Activated CD4-positive, alpha-beta T cell treated with anti-CD3 and anti-CD28 coated beads, Interleukin-2, amount 50 U/mL, for 1 hour (primary cell): ENCODE measurements at regions not wholly inside any gene's neighbourhood (a gene's known extent, or its start where the extent isn't known, plus 50 kb on each side); places are given as distances from the start of the nearest gene placed in this dataset.
A peak's percentile ranks its signal among the peaks of the same experiment; 100 is the strongest.
"Not testable (repeated sequence)": the region's sequence is repeated elsewhere in the genome, so short reads cannot be mapped to it uniquely, and the experiment has no call there.

Experiments
- DNase-seq: peaks from one replicate; pipeline ENCODE4 v3.0.0-alpha.2; 2020

DNA sequence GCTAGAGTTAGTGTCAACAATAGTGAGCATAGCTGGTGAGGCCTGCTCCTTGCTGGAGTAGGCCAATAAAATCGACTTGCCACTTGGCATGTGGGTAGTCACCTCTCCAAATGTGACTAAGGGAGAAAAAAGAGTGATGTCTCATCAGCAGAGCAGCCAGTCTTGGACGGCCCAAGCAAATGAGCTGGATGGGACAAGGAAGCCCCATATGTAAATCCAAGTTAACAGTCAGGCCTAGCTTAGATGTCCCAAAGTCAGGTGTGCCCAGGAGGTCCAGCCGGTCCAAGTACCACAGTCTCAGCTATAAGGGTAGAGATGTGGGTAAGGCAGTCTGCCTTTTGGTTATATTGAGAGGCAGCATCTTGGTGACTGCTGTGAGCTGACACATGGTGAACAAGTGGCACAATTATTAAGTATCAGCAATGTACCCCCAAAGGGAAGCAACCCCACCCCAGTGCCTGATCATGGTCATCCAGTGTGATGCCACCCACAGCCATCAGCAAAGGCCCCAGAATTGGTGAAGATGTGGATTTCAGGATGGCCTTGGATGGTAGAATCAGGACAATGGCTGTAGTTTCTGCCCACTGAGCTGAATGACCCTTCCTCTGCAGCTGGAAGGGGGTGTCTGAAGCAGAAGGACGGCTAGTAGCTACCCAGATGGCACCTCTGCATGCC is 83.4 kb downstream of the TNFRSF13B start:
- no peak for DNase-seq

DNA sequence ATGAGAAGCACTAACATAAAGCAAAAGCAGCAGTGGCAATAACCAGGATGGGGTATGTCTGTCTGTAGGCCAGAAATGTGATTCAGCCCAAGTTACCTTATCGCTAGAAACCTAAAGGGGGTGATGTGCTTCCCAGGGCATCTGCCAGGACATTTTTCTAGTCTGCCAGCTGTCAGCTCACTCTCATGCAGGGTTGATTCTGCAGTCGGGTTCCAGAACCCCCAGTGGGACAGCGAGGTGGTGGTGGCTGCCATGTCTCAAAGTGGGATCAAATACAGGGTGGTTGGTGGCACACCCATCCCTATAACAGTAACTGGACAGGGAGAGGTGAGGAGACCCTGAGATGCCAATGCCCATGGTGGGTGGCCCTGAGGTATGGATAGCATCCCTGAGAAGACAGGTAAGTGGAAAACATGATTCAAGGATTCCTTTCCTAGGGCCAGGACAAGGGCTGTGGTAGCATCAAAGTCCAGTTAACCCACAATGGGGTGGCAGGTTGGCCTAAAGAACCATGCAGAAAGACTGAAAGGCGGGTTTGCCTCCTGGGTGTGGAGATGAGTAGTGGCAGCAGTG is 84.3 kb downstream of the TNFRSF13B start:
- DNase-seq = no peak

DNA sequence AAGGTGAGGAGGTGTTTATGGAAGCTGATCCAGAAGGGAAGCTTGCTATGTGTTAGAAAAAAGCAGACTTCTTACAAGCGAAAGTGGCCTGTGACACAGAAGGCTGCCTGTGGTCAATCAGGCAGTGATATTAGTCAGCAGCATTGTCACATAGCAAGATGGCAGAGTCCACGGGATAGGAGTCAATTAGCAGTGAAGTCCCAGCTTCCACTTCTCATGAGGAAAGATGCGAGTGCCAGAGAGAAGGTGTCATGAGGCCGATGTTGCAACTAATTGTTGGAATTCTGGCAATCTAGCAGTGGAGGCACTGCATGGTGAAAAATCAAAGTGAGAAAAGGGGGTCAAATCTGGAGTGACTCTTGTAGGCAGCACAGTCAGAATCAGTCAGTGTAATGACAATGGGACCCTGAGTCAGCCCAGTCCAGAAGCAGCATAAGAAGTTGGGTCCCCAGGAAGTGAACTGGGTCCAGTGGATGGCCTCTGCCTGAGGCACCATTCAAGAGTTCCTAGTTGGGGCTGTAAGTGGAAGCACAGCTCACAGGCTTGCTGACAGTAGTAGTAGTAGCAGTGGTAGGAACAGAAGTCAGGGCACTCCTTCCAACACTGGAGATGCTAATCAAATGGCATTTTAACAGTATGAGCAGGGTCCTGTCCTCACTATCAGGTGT is 85.1 kb downstream of the TNFRSF13B start:
- no peak for DNase-seq

DNA sequence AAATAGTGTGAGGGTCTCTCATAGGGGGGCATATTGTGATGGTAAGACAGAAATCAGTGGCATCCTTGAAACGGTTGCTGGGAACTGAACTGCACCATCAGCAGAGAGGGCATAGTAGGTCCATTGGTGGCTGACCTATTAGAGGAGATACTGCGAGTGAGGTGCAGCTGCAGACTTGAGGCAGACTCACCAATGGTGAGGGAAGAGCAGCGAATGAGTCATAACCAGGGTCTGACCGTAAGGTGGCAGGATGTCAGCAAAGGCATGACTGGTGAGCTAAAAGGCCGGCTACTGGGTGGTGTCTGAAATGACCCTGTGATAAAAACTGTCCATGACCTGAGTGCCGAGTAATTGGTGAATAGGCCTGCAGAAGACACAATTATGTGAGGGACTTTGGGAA is 86.7 kb downstream of the TNFRSF13B start:
- not testable (repeated sequence) for DNase-seq

- DNase-seq = not testable (repeated sequence)
Observed at GRCh38 chr17:16882926-16883265, 89.0 kb downstream of the TNFRSF13B start.

DNA sequence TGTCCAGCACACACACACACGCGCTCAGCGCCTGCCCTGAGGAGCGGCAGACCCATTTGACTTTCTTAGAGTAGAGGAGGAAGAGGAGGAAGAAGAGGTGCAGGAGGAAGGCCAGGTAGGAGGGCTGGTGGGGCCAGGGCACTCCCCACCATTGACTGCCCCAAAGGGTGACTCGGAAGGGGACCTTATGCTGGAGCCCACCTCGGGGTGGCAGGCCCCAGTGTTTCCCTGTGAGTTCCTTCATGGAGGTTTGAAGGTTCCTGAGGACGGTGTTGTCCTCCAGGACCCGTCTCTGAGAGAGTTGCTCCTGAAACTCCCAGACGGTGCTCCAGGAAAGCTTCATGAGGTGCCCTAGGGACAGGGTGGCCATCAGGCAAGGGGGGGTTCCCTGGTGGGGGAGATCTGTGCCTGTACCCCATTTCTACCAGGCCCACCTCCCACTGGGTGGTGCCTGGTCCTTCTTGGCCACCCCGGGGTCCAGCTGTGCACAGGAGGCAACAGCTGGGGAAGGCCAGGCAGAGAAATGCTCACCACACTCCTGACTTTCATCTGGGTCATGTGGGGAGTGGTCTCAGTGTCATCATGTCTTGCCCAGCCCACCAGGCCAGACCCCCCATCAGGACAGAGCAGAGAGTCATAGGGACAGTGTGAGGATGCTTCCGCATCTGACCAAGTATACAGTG is 89.5 kb downstream of the TNFRSF13B start:
- no peak for DNase-seq

DNA sequence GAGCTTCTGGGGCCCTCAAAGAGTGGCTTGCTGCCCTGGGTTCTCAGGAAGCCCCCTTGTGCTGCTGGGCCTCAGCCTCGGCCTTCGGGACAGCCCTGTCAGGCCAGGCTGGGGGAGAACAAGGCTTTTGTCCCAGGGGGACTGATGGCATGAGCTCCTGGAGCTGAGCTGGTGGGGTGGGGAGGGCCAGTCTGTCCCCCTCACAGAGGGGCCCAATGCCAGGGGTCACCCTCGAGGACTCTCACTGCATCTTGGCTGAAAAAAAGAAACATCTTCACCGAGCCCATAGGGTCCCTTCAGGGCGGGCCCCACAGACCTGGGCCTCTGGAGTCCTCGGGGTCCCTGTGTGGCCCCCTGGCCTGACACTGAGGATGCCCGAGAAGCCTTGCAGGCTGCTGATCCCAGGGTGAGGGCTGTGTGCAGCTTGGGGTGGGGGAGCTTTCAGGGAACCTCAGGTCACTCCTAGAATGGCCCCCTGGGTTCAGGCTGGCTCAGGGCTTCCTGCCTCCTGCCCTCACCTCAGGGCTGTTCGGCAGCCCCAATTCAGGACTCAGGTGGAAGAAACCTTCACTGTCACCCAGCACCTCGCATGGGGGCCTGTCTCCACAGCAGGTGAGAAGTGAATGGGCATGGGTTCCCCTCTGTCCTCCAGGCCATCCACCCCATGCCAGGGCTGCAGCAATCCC is 90.5 kb downstream of the TNFRSF13B start:
- no peak for DNase-seq

- no peak for DNase-seq
Observed at GRCh38 chr17:16880843-16881230, 91.1 kb downstream of the TNFRSF13B start.

GRCh38 chr17:16880121-16880842 is 91.6 kb downstream of the TNFRSF13B start:
- DNase-seq = no peak

DNA sequence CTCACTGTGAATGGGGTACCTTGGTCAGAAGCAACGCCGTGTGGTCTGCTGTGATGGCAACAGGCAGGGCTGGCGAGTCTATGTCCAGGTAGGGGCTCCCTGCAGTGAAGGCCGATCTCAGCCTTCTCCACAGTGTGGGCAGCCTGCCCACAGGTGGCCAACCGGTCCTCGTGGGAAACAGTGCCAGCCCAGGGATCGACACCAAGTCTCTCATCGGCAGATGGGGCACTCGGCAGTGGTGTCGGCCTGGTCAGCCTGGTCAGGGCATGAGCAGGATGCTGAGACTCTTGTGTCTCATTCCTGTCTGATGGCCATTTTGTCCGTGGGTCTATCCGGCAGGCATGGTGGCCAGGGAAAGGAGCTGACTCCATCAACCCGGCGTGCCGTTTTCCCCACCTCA is 92.2 kb downstream of the TNFRSF13B start:
- no peak for DNase-seq

DNA sequence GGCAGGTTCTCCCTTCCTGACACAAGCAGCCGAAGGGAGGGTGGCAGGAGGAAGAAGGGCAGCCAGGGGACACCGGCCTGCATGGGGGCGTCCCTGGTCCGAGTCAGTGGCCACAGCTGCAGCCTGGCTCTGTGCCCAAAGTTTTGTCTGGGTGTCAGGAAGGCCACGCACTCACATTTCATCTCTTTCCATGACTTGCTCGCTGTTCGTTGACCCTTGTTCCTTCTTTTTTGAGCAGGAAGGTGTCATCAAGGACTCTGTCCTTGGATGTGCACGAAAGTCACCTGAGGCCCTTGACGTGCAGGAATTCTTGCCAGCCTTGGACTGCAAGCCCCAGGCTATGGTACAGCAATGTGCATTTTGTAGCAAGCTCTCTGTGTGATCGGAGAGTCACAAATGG is 93.3 kb downstream of the TNFRSF13B start:
- DNase-seq = no peak

DNA sequence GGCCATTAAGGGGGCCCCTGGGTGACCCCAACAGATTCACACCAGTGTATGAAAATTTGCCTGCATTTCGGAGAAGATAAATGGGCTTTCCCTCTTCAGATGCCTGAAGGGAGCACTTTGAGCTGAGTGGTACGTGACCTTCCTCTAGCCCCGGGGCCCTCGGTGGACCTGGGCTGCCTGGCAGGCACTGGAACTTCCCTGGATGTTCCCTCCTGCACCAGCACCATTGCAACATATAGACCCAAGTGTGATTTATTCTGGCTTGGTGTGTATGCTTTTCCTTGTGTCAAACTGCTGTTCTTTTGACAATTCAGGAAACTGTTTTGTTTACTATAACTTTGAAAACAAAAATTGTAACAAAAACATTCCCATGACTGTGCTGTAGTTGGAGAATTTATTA is 93.8 kb downstream of the TNFRSF13B start:
- DNase-seq = no peak

DNA sequence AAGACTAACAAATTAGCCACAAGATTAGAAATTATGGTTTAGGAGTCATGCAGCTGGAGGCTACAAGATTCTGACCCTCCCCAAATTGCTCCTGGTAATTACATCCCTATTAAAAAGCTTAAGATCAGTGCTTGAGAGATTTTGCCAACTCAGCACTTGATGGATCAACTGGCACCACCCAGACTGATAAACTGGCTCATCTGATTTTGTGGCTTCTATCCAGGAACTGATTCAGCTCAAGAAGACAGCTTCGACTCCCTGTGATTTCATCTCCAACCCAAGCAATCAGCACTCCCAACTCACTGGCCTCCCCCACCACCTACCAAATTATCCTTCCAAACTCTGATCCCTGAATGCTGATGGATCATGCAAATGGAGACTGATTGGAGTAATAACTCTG is 94.8 kb downstream of the TNFRSF13B start:
- DNase-seq = no peak

DNA sequence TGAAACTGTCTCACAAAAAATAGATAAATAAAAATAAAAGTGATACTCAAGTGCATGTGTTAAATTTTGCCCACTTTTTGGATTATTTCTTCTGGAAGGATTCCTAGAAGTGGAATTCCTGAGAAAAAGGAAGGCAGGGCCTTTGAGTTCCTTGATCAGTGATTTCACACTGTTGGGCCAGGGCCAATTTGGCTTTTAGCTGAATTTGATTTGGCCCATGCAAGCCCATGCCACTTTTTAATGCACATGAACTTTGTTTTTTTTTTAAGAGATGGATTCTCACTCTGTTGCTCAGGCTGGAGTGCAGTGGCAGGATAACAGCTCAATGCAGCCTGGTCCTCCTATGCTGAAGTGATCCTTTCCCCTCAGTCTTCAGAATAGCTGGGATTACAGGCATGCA is 96.3 kb downstream of the TNFRSF13B start:
- DNase-seq = no peak

GRCh38 chr17:16874216-16874615 is 97.7 kb downstream of the TNFRSF13B start:
- DNase-seq = not testable (repeated sequence)

- DNase-seq = peak; percentile 16
Observed at GRCh38 chr17:16873174-16874035, 98.5 kb downstream of the TNFRSF13B start.

DNA sequence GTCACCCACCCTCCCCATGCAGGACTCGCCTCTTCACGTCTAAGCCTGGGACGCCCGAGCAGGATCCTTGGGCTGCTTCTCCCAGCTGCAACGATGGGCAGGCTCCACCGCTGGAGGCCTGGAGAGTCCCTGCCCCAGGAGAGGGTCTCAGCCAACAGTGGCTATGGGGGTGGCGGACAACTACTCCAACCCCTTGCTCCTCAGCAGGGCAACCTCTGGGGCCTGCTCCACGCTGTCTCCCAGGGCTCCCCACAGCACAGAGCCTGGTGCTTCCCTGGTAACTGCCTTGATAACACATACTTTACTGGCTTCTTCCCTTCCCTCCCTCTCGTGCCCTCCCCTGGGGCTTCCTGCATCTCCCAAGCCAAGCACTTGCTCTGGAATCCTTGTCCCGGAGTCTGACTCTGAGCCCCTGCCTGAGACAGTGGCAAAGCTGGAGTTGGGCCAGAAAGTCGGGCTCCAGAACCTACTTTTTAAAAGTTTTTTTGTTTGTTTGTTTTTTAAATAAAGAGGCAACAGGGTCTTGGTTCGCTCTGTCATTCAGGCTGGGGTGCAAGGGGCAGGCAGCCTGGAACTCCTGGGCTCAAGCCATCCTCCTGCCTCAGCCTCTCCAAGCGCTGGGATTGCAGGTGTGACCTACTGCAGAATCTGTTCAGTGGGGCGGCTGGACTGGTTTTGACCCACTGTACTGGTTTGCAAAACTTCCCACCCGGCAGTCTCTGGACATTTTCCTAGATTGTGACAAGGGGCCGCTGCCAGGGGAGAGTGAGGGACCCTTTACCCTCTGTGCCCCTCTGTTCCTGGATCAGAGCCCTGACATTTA is 99.4 kb downstream of the TNFRSF13B start:
- no peak for DNase-seq

GRCh38 chr17:16871446-16872190 is 100.3 kb downstream of the TNFRSF13B start:
- not testable (repeated sequence) for DNase-seq

DNA sequence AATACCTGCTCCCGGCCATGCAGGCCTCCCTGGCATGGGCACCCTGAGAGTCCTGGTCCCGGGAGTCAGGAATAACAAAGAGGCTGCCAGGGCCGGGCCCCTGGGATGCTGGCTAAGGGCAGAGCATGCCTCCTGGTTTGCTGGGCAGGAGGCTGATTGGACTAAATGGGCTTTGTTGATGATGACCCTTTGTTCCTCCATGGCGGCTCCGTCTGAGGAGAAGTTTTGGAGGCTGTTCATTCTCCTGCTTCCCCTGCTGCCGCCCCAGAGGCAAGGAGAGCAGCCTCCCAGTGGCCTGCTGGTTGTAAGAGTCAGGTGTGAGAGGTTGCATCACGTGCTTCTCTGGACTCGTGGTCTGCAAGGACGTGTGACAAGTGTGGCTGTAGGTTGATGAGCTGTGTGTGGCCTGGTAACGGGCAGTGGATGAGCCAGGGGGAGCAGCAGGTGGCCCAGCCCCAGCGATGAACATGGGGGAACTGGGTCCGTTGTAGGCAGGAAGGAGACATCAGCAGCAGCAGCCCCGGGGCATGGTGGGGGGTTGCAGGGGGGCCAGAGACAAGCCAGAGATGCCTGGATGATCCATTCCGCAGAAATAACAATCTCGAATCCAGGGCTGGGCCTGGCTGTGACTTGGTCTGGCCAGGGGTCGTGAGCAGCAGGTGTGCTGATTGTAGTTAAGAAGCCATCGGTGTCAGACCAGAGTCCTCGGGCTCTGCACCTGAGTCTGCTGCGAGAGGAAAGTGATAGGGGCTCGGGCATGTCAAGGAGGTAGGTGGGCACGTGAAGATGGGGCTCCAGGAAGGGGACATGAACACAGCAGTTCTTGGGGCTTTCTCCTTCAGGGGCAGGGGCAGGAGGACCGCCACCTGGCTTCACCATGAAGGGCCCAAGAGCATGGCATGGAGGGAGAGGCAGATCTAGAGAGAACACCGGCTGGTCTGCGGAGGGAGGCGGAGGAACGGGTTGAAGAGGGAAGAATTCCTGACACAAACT is 101.4 kb downstream of the TNFRSF13B start:
- DNase-seq = no peak
